Head of caudate nucleus (tissue), 42 donors: ENCODE measurements at regions not wholly inside any gene's neighbourhood (a gene's known extent, or its start where the extent isn't known, plus 50 kb on each side); places are given as distances from the start of the nearest gene placed in this dataset.

ENCODE experiments used
- DNase-seq, 42 donors: peaks; one replicate each; pipeline versions ENCODE4 v3.0.0 to v3.0.0-alpha.2; 2020 to 2021; ENCODE audit warnings: mixed read lengths in 7 of 42
- intact Hi-C: fragments of 100-400 bp; cut with DNase I; formaldehyde crosslinking; loops from one replicate; pipeline ENCODE4 v1.15.0; 2022

DNA sequence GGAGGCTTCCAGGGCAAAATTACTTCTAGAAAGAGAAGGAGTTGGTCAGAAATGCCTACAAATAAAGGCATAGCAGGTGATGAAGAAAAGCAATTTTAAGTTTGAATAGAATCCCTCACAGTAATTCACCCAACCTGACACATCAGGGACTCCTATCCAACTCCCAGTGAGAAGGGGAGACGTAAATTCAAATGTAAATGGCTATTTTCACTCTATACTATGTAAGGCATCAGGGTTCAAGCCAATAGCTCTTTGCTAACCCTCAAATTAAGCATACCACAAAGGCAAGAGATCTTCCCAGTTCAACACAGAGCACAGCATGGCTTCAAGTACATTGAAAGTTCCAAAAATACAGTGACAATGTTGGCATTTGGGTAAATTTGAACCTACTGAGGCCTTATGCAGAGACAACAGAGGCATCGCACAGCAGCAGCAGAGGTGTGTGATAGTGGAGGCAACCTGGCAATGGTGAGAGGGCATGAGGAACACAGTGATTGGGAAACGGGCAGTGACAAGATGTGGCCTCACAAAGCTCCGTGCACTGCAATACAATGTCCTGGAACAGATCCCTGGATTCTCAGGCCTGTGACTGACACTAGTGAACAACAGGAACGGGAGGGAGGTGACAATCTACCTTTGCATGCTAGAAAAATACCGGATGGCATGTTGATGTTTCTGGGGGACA, 95.7 kb downstream of the VSTM2A start:
- intact Hi-C loops = no loop called here
- DNase-seq = no peak

DNA sequence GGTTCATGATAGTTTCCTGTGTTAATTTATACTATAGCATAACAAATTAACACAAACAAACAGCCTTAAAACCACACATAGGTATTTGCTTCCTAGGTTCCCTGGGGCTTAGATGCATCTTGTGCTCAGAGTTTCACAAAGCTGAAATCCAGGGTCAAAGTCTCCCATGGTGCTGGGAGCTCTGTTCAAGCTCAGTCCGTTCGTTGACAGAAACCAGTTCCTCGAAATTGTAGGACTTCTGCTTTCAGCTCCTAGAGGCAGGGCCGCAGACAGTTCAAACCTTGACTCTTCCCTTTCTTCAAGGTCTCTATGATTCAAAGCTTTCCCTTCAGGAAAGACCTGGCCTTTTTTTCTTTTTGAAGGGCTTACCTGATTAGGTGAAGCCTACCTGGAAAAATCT, 90.5 kb downstream of the VSTM2A start:
- intact Hi-C loops = no loop called here
- no peak for DNase-seq

DNA sequence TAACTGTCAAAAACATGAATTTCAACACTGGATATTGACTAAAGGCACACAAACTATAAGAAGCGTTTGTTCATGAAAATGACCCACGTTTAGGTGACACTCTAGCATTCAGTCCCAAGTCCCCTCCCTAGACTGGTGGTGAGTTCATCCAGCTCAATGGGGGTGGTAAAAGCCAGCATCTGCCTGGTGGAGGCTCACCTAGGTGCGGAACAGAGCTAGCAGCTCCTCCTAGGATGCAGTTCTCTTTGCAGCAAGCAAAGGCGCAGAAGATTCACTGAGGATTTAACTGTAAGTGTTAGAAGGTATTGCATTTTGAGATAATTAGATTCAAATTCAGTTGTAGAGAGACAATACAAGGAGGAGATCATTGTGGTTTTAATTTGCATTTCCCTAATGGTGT, 87.6 kb downstream of the VSTM2A start:
- DNase-seq = no peak
- intact Hi-C loops = no loop called here

DNA sequence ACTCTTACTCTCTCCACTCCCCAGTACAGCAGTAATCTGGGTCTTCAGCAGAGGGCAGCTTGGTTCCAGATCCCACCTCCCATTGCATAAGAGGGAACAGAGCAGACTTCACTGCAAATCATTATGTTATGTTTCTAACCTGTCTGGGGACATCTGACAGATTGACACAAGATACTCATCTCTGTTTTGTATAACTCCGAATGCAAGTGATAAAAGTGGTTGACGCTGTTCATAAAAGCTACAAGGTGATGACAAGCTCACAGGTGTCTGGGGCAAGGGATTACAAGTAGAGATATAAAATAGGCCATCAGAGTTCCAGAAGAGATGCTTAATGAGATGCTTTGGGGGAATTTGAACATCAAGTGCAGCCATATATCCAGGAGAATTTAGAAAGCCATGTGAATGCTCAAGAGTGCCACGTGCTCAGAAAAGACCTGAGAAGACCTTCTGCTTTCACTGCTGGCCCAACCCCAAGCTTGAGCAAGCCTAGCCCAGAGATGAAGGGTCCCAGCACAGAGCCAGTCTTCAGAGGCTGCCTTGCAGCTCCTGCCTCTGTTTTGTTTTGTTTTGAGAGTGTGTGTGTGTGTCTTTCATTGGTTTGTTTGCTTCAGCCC, 80.6 kb downstream of the VSTM2A start:
- no peak for DNase-seq
- intact Hi-C loops = no loop called here
